T-helper 2 cell treated with Interferon-gamma antibody and Interleukin-4, amounts not matched to agents 100 ng/mL and 5 ng/mL, for 36 hours (primary cell): ENCODE measurements at regions not wholly inside any gene's neighbourhood (a gene's known extent, or its start where the extent isn't known, plus 50 kb on each side); places are given as distances from the start of the nearest gene placed in this dataset.

Experiments
- intact Hi-C: fragments of 100-400 bp; cut with micrococcal nuclease; formaldehyde crosslinking; loops from one replicate; pipeline ENCODE4 v1.15.1; 2023

GRCh38 chr3:189041482-189042090 is 130.2 kb upstream of the TPRG1 start:
- intact Hi-C loops: loop anchor here (1.0 to 10.0 kb wide), 9 partner anchors 8 to 1303 kb away; no protein-coding TSS in a partner anchor

DNA sequence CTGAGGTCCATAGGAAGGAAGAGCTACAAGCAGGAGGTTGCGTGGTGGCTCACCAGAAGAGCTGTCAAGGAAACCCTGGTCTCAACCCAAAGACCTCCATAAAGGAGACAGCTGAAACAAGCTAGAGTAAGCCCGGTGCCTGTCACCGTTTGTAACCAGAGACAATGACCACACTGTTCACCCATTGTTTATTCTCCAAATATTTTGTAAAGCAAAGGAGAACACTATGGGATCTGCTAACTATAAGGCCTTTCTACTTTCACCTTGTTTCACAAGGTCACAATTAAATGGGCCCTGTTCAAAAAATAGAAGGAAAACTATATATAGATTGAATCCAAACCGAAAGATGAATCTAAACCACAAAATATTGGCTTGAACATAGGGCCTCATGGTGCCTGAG is 128.9 kb upstream of the TPRG1 start:
- intact Hi-C loops: loop anchor here (5.0 to 10.0 kb wide), 3 partner anchors 71 to 1068 kb away; no protein-coding TSS in a partner anchor

GRCh38 chr3:189049458-189050236 is 122.1 kb upstream of the TPRG1 start:
- intact Hi-C loops: loop anchor here (1.0 to 10.0 kb wide), 4 partner anchors 8 to 1075 kb away; no protein-coding TSS in a partner anchor

GRCh38 chr3:189053322-189053721 is 118.4 kb upstream of the TPRG1 start:
- intact Hi-C loops: no loop called here

- intact Hi-C loops: no loop called here
Measured at GRCh38 chr3:189056646-189057335, 115.0 kb upstream of the TPRG1 start.

- intact Hi-C loops: no loop called here
Measured at GRCh38 chr3:189057369-189057768, 114.4 kb upstream of the TPRG1 start.

DNA sequence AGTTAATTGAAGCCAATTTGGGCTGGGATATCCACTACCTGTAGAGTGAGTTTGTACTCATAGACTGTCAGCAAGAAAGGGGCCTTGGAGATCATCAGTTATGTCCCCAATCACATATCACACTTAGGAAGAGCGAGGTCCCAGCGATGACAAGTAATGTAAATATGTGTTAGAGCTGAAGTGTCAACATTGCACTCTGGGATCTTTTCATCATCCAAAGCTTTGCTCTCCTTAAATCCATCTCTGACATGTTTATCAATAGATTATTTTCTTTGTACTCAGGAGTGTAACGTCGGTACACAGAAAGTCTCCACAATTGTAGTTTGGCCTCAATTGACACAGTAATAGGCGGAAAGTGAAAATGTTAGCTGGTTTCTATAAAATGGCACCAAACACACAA is 113.7 kb upstream of the TPRG1 start:
- intact Hi-C loops: no loop called here

GRCh38 chr3:189070965-189071364 is 100.8 kb upstream of the TPRG1 start:
- intact Hi-C loops: no loop called here

GRCh38 chr3:189071446-189071845 is 100.3 kb upstream of the TPRG1 start:
- intact Hi-C loops: no loop called here

DNA sequence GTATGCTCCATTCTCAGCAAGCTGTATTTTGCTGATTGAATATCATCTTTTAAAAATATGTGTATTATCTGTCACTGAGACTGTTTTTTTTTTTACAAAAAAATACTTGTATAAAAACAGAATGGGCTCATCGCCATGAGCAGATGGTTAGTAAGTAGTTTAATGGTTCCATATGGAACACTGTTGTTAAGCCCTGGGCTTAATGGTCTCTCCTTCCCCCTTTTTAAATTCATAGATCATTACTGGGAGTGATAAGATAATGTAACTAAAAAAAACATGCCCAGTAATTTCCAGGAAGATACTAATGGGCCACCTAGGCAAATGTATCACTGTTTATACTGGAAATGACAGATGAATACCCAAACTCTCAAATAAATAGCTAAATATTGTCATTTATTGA is 95.3 kb upstream of the TPRG1 start:
- intact Hi-C loops: no loop called here

GRCh38 chr3:189080745-189081144 is 91.0 kb upstream of the TPRG1 start:
- intact Hi-C loops: no loop called here

- intact Hi-C loops: no loop called here
Measured at GRCh38 chr3:189082666-189083427, 88.9 kb upstream of the TPRG1 start.

DNA sequence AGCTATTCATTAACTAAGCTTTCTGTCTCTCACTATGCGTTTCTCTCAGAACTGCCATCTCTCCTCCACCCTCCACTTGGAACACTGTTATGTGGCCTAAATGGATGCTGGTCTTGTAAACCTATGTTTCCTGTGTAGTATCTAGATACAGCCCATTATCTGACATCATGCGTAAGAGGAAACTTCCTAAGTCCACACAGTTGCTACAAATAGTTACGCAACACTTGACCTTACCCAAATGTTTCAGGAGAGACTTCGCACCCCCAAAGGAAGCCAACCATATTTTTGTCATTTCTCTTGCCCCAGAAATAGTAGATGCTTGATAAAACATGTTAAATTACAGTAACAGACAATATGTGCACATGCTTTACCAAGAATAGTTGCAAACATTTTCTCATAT is 87.2 kb upstream of the TPRG1 start:
- intact Hi-C loops: no loop called here

DNA sequence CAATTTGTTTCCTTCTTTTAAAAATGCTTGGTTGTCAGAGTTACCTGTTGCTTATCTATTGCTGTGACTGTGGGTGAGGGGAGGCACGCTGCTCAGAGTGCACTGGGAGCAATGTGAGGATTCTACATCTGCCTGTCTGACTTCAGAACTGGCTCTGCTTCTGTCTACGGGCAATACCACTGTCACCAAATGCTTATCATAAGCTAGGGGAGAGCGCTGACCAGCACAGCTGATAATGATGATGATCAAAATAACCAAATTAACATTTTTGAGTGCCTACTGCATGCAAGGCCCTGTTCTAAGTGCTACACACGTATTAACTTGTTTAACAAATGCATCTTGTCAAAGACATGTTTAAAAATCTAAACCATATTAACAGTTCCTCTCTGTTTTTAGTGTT is 79.2 kb upstream of the TPRG1 start:
- intact Hi-C loops: no loop called here

DNA sequence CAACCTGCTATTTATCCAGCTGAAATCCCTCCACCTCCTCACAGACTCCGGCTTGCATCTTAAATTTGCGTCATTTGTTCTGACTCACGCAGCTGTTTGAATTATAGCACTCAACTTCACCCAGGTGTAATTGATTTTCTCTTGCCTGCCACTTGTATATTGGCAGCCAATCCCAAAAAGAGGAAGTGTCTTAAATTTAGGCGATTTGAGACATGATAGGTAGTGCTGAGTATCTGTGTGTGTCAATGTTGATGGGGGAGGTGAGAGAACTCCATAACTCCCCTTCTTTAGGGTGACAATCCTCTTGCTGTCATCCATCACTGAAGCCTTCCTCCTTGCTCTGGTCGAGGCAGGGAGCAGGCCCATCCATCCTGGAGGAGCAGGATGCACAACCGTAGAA is 77.2 kb upstream of the TPRG1 start:
- intact Hi-C loops: no loop called here

DNA sequence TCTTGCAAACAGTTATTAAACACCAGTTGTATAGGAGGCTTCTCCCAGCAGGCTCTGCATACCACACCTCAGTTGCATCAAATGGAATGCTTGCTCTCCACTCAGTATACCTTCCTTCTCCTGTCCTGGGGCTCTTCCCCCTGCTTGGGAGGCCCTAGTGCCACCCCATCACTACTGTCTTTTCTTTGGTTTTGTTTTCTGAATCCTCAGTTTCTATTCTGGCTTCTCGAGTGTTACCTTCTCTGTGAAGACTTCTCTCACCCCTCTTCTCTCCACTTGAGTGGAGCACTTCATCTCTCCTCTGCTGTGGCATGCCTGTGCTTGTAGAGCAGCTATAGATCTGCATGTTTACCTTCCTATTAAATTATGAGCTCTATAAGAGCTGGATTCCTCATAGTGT is 75.7 kb upstream of the TPRG1 start:
- intact Hi-C loops: no loop called here

- intact Hi-C loops: no loop called here
Measured at GRCh38 chr3:189099031-189099471, 72.7 kb upstream of the TPRG1 start.

DNA sequence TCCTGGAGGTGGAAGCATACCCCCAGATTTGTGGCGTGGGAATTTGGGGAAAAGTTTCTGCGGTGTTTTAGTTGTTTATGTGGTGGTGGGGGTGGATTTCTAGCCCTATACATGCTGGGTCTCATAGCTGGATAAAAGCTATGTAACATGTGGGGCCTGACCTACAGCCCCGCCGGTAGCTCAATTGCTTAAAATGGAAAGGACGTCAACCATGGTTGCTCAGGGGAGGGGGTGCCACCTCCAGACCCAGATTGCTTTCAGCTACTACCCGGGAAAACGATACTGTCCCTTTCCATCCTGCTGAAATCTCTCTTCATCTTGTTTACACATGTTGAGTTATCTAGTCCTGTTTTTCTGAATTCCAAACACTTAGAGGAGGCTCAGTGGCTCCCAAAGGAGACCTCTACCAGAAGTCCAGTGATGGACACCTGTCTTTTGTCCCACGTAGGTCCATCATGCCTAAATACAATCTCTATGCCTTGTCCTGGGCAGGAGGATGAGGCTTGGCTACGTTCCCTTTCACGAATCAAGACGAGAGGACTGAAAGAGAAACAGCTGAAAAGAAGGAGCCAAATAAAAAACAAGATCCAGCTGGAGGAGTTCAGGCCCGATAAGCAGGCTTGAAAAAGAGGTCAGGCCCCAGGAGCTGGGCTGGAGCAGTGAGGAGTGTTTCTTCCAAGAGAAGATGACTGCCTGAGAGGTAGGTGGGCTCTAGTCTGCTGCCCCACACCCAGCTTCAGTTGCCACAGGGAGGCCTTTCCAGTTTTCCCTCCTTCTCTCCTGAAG is 72.1 kb upstream of the TPRG1 start:
- intact Hi-C loops: no loop called here

- intact Hi-C loops: no loop called here
Measured at GRCh38 chr3:189100866-189101265, 70.9 kb upstream of the TPRG1 start.

GRCh38 chr3:189101594-189101993 is 70.2 kb upstream of the TPRG1 start:
- intact Hi-C loops: no loop called here

- intact Hi-C loops: no loop called here
Measured at GRCh38 chr3:189103208-189103607, 68.6 kb upstream of the TPRG1 start.
